HEK293T (cell line): ENCODE measurements at regions not wholly inside any gene's neighbourhood (a gene's known extent, or its start where the extent isn't known, plus 50 kb on each side); places are given as distances from the start of the nearest gene placed in this dataset.

ENCODE experiments used
- ARNT ChIP-seq: fragments of 450-650 bp; IDR thresholded peaks from 2 replicates; pipeline ENCODE4 v1.6.1; 2017; ENCODE audit warnings: mild to moderate bottlenecking
- BHLHE40 ChIP-seq: fragments of 450-650 bp; IDR thresholded peaks from 2 replicates; pipeline ENCODE4 v1.6.1; 2016; ENCODE audit warnings: mild to moderate bottlenecking, moderate library complexity, borderline replicate concordance
- CTBP1 ChIP-seq: fragments of 450-650 bp; IDR thresholded peaks from 2 replicates; pipeline ENCODE4 v1.6.1; 2016; ENCODE audit warnings: borderline replicate concordance
- ELF4 ChIP-seq: fragments of 450-650 bp; IDR thresholded peaks from 2 replicates; pipeline ENCODE4 v1.6.1; 2017; ENCODE audit warnings: antibody characterized with exemption
- FOXA1 ChIP-seq: fragments of 450-650 bp; IDR thresholded peaks from 2 replicates; pipeline ENCODE4 v1.6.1; 2016; ENCODE audit warnings: mild to moderate bottlenecking
- FOXK2 ChIP-seq: fragments of 450-650 bp; IDR thresholded peaks from 2 replicates; pipeline ENCODE4 v1.6.1; 2016; ENCODE audit warnings: mild to moderate bottlenecking
- HDGF ChIP-seq: fragments of 450-650 bp; IDR thresholded peaks from 2 replicates; pipeline ENCODE4 v1.6.1; 2017; ENCODE audit warnings: antibody characterized with exemption, borderline replicate concordance
- LEF1 ChIP-seq: fragments of 450-650 bp; IDR thresholded peaks from 2 replicates; pipeline ENCODE4 v1.6.1; 2017; ENCODE audit warnings: mild to moderate bottlenecking, borderline replicate concordance
- SP1 ChIP-seq: fragments of 450-650 bp; IDR thresholded peaks from 2 replicates; pipeline ENCODE4 v1.6.1; 2017
- SUZ12 ChIP-seq: fragments of 450-650 bp; IDR thresholded peaks from 2 replicates; pipeline ENCODE4 v1.6.1; 2016; ENCODE audit warnings: mild to moderate bottlenecking
- TARDBP ChIP-seq: fragments of 450-650 bp; IDR thresholded peaks from 2 replicates; pipeline ENCODE4 v1.6.1; 2016
- ZNF384 ChIP-seq: fragments of 450-650 bp; IDR thresholded peaks from 2 replicates; pipeline ENCODE4 v1.6.1; 2016
- TF ChIP-seq, protein P1 (sequence below): fragments of 450-650 bp; IDR thresholded peaks from 2 replicates; pipeline ENCODE4 v1.6.1; 2016

DNA sequence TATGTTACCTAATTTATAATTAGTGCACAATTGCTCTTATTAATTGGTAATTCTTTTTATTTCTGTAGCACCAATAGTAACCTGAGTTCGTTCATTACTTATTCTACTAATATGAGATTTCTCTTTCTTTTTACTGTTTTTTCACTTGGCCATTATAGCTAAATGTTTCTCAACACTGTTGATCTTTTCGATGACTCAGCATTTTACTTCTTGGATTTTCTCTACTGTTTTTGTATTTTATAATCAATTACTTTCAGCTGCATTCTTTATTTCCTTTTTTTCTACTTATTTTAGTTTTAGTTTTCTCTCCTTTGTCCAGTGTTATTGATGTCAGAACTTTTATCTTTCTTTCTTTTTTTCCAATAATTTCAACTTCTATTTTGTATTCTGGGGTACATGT, 589.4 kb upstream of the SOX11 start:
- TF ChIP-seq TARDBP (no peak), FOXA1 (no peak), ELF4 (no peak), SUZ12 (no peak), ZNF384 (no peak), BHLHE40 (no peak), SP1 (no peak), FOXK2 (no peak), HDGF (no peak), CTBP1 (no peak), LEF1 (no peak), ARNT (no peak)
- TF ChIP-seq, protein P1, sequence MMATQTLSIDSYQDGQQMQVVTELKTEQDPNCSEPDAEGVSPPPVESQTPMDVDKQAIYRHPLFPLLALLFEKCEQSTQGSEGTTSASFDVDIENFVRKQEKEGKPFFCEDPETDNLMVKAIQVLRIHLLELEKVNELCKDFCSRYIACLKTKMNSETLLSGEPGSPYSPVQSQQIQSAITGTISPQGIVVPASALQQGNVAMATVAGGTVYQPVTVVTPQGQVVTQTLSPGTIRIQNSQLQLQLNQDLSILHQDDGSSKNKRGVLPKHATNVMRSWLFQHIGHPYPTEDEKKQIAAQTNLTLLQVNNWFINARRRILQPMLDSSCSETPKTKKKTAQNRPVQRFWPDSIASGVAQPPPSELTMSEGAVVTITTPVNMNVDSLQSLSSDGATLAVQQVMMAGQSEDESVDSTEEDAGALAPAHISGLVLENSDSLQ = no peak
